ENCODE measurements at regions not wholly inside any gene's neighbourhood (a gene's known extent, or its start where the extent isn't known, plus 50 kb on each side); places are given as distances from the start of the nearest gene placed in this dataset.

GRCh38 chr21:25408666-25409065 is 198.6 kb downstream of the MRPL39 start:
- no peak overlapping the region for H3K27ac ChIP-seq
- H3K4me3 ChIP-seq = no peak overlapping the region
- no peaks in the 10 kb centered on the region for H3K36me3 ChIP-seq
- ATAC-seq = no peak
- intact Hi-C loops (cut with DNase I) = no loop called here
- H3K9me3 ChIP-seq = no peaks in the 10 kb centered on the region
- no peaks in the 10 kb centered on the region for H3K4me1 ChIP-seq
- TF ChIP-seq CTCF (IDR thresholded peaks at IDR 0.05) = no peak
- no peaks in the 10 kb centered on the region for H3K27me3 ChIP-seq
- DNase-seq = no peak

DNA sequence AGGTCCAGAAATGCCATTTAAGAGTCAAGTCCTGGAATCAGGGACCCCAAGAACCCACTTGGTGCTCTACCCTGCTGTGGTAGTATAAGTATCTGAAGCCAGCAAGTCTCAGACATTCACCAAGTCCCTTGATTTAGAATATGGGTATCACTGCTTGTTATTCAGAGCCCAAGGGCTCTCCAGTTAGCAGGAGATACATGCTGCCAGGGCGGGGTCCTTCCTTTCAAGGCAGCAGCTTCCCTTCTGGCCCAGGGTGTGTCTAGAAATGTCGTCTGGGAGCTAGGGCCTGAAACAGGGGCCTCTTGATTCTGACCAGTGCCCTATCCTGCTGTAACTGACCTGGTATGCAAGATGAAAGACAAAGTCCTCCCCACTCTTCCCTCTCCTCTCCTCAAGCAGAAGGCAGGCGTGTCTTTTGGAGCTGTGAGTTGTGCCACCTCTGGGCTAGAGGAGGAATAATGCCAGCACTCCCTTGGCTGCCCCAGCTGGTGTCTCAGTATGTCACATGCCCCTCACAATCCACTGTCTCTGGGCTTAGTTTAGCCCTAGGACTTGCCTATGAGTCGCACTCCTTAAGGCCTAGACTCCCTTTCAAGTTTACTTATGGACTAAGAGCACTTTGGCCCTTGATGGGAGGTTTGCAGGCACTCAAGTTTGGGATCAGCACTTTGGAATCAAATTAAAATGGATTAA is 200.2 kb downstream of the MRPL39 start:
- TF ChIP-seq CTCF (IDR thresholded peaks at IDR 0.05) = no peak
- Histone ChIP-seq H3K9me3 (no peaks in the 10 kb centered on the region), H3K4me3 (no peak overlapping the region), H3K4me1 (no peaks in the 10 kb centered on the region), H3K27me3 (no peaks in the 10 kb centered on the region), H3K27ac (no peak overlapping the region), H3K36me3 (no peaks in the 10 kb centered on the region)
- DNase-seq (no peak), ATAC-seq (no peak)
- intact Hi-C loops (cut with DNase I) = no loop called here

GRCh38 chr21:25405984-25406383 is 201.3 kb downstream of the MRPL39 start:
- TF ChIP-seq CTCF (IDR thresholded peaks at IDR 0.05) = no peak
- ATAC-seq (no peak), DNase-seq (no peak)
- Histone ChIP-seq H3K27ac (no peak overlapping the region), H3K4me3 (no peak overlapping the region), H3K36me3 (no peaks in the 10 kb centered on the region), H3K9me3 (no peaks in the 10 kb centered on the region), H3K4me1 (no peaks in the 10 kb centered on the region), H3K27me3 (no peaks in the 10 kb centered on the region)
- intact Hi-C loops (cut with DNase I) = no loop called here

GRCh38 chr21:25402134-25402961 is 204.9 kb downstream of the MRPL39 start:
- TF ChIP-seq CTCF (IDR thresholded peaks at IDR 0.05) = no peak
- Histone ChIP-seq H3K27me3 (no peaks in the 10 kb centered on the region), H3K36me3 (no peaks in the 10 kb centered on the region), H3K4me3 (no peak overlapping the region), H3K27ac (no peak overlapping the region), H3K4me1 (no peaks in the 10 kb centered on the region), H3K9me3 (no peaks in the 10 kb centered on the region)
- ATAC-seq (no peak), DNase-seq (no peak)
- intact Hi-C loops (cut with DNase I) = no loop called here

- intact Hi-C loops (cut with DNase I) = no loop called here
- DNase-seq (no peak), ATAC-seq (no peak)
- Histone ChIP-seq H3K36me3 (no peaks in the 10 kb centered on the region), H3K4me3 (no peak overlapping the region), H3K27ac (no peak overlapping the region), H3K27me3 (no peaks in the 10 kb centered on the region), H3K4me1 (no peaks in the 10 kb centered on the region), H3K9me3 (no peaks in the 10 kb centered on the region)
- no peak for TF ChIP-seq CTCF (IDR thresholded peaks at IDR 0.05)
These were observed 206.9 kb downstream of the MRPL39 start for GRCh38 chr21:25400427-25400826.
